H1 (cell line): ENCODE measurements at regions not wholly inside any gene's neighbourhood (a gene's known extent, or its start where the extent isn't known, plus 50 kb on each side); places are given as distances from the start of the nearest gene placed in this dataset.

Source experiments
- CTCF ChIA-PET: fragments of 300-600 bp; sonication (Branson Sonifier 250); formaldehyde crosslinking; loops from one replicate; lab custom pipeline; 2021; ENCODE audit not compliant: partially characterized antibody; lab: Charles Lee
- POLR2A ChIA-PET: fragments of 300-600 bp; sonication (Branson Sonifier 250); formaldehyde crosslinking; loops from one replicate; lab custom pipeline; 2021; ENCODE audit warnings: inconsistent platforms; ENCODE audit not compliant: partially characterized antibody; lab: Charles Lee
- DNase-seq, 2 experiments: peaks; one replicate each; pipeline versions ENCODE4 v3.0.0 to v3.0.0-alpha.2; 2010 to 2022; ENCODE audit warnings: low spot score in 2 of 2, low read depth in 1 of 2, mixed read lengths in 1 of 2
- FAIRE-seq: peaks from 2 replicates; lab custom pipeline; 2011; peaks lifted over from hg19 to GRCh38; lab: Jason Lieb, UNC
- H2AFZ ChIP-seq: 2 replicates; pipeline ENCODE4 v1.8.1; 2012; ENCODE audit warnings: low read length, inconsistent platforms
- H2AK5ac ChIP-seq: 2 replicates; pipeline ENCODE4 v1.6.1; 2013; ENCODE audit warnings: low read depth, low read length
- H2BK120ac ChIP-seq: replicated peaks from 2 replicates; pipeline ENCODE3; 2013; ENCODE audit warnings: low read depth, low read length, inconsistent platforms
- H2BK12ac ChIP-seq: 2 replicates; pipeline ENCODE4 v1.6.1; 2013; ENCODE audit warnings: low read depth, low read length
- H2BK15ac ChIP-seq: 2 replicates; pipeline ENCODE4 v1.6.1; 2013; ENCODE audit warnings: low read length
- H2BK20ac ChIP-seq: 2 replicates; pipeline ENCODE4 v1.6.1; 2013; ENCODE audit warnings: low read length
- H2BK5ac ChIP-seq: 2 replicates; pipeline ENCODE4 v1.6.1; 2013; ENCODE audit warnings: low read depth, low read length
- H3K14ac ChIP-seq: 2 replicates; pipeline ENCODE4 v1.6.1; 2013; ENCODE audit warnings: inconsistent platforms; ENCODE audit not compliant: insufficient read length
- H3K18ac ChIP-seq: 2 replicates; pipeline ENCODE4 v1.6.1; 2013; ENCODE audit warnings: low read length; ENCODE audit errors: extremely low read depth
- H3K23ac ChIP-seq: 2 replicates; pipeline ENCODE4 v1.6.1; 2013; ENCODE audit warnings: inconsistent platforms; ENCODE audit not compliant: insufficient read length
- H3K23me2 ChIP-seq: 2 replicates; pipeline ENCODE4 v1.6.1; 2013; ENCODE audit warnings: low read depth, low read length
- H3K27ac ChIP-seq: 2 replicates; pipeline ENCODE4 v1.6.1; 2011; ENCODE audit warnings: low read depth, low read length, inconsistent platforms
- H3K27me3 ChIP-seq, 4 experiments: replicated peaks in 1 of 4; 1 replicate in 1 of 4; 2 replicates in 3 of 4; pipeline versions ENCODE4 v1.6.1 to v1.8.1; 2011 to 2013; ENCODE audit warnings: low read length in 3 of 4, mild to moderate bottlenecking in 3 of 4, inconsistent platforms in 2 of 4, mixed read lengths in 2 of 4, moderate library complexity in 1 of 4; ENCODE audit not compliant: control insufficient read depth in 3 of 4, insufficient read depth in 3 of 4; ENCODE audit errors: extremely low read depth in 1 of 4
- H3K36me3 ChIP-seq, 4 experiments: 2 replicates each; pipeline versions ENCODE4 v1.6.1 to v1.8.1; 2011 to 2013; ENCODE audit warnings: mild to moderate bottlenecking in 4 of 4, low read length in 3 of 4, moderate library complexity in 2 of 4, control low read depth in 1 of 4, inconsistent platforms in 1 of 4; ENCODE audit not compliant: insufficient read depth in 4 of 4, control insufficient read depth in 2 of 4
- H3K4ac ChIP-seq: replicated peaks from 2 replicates; pipeline ENCODE3; 2013; ENCODE audit warnings: low read length, low read depth, mixed read lengths, inconsistent platforms; ENCODE audit not compliant: insufficient read length
- H3K4me1 ChIP-seq, 4 experiments: replicated peaks in 1 of 4; 1 replicate in 1 of 4; 2 replicates in 3 of 4; pipeline versions ENCODE4 v1.6.1 to v1.8.1; 2011 to 2013; ENCODE audit warnings: low read length in 3 of 4, inconsistent platforms in 2 of 4, mixed read lengths in 1 of 4; ENCODE audit not compliant: insufficient read depth in 4 of 4, control insufficient read depth in 3 of 4
- H3K4me2 ChIP-seq, 2 experiments: 2 replicates each; pipeline versions ENCODE4 v1.6.1 to v1.8.1; 2011 to 2013; ENCODE audit warnings: low read depth in 2 of 2, low read length in 2 of 2, control low read depth in 1 of 2, inconsistent platforms in 1 of 2, mild to moderate bottlenecking in 1 of 2; ENCODE audit not compliant: insufficient read depth in 1 of 2
- H3K4me3 ChIP-seq, 4 experiments: fragments of 200-600, 300-600 bp in 1 of 4; sonication (generic), shearing (Covaris generic), sonication (Bioruptor Twin) in 1 of 4; 2 replicates each; pipeline versions ENCODE4 v1.5.1 to v1.8.1; 2011 to 2016; ENCODE audit warnings: low read length in 4 of 4, low read depth in 3 of 4, control low read depth in 2 of 4, inconsistent platforms in 2 of 4, mild to moderate bottlenecking in 2 of 4, mixed read lengths in 1 of 4, moderate library complexity in 1 of 4; ENCODE audit not compliant: insufficient read depth in 2 of 4; ENCODE audit errors: extremely low read depth in 1 of 4
- H3K56ac ChIP-seq: replicated peaks from 2 replicates; pipeline ENCODE3; 2013; ENCODE audit warnings: low read depth, mild to moderate bottlenecking, mixed read lengths, low read length, inconsistent platforms; ENCODE audit not compliant: insufficient read length
- H3K79me1 ChIP-seq: 2 replicates; pipeline ENCODE4 v1.6.1; 2013; ENCODE audit warnings: low read depth, low read length, control low read depth
- H3K79me2 ChIP-seq, 2 experiments: 2 replicates each; pipeline versions ENCODE4 v1.6.1 to v1.8.1; 2012 to 2013; ENCODE audit warnings: low read length in 2 of 2, mild to moderate bottlenecking in 2 of 2, inconsistent platforms in 1 of 2; ENCODE audit not compliant: insufficient read depth in 2 of 2, control insufficient read depth in 1 of 2
- H3K9ac ChIP-seq, 4 experiments: replicated peaks in 1 of 4; 1 replicate in 1 of 4; 2 replicates in 3 of 4; pipeline versions ENCODE4 v1.6.1 to v1.8.1; 2011 to 2013; ENCODE audit warnings: low read depth in 3 of 4, low read length in 3 of 4, control low read depth in 2 of 4, mild to moderate bottlenecking in 2 of 4, moderate library complexity in 2 of 4, inconsistent platforms in 1 of 4; ENCODE audit errors: extremely low read depth in 1 of 4
- H3K9me3 ChIP-seq, 2 experiments: 2 replicates each; pipeline versions ENCODE4 v1.6.1 to v1.8.1; 2012 to 2013; ENCODE audit warnings: mild to moderate bottlenecking in 2 of 2, moderate library complexity in 2 of 2, control low read depth in 1 of 2, inconsistent platforms in 1 of 2, low read depth in 1 of 2, low read length in 1 of 2, mixed read lengths in 1 of 2; ENCODE audit not compliant: insufficient read depth in 2 of 2
- H4K20me1 ChIP-seq, 2 experiments: replicated peaks in 1 of 2; 2 replicates each; pipeline versions ENCODE3 to v1.8.1; 2011 to 2013; ENCODE audit warnings: inconsistent platforms in 2 of 2, low read length in 2 of 2, mild to moderate bottlenecking in 1 of 2; ENCODE audit not compliant: insufficient read depth in 2 of 2, control insufficient read depth in 1 of 2
- H4K5ac ChIP-seq: 2 replicates; pipeline ENCODE4 v1.6.1; 2013; ENCODE audit warnings: low read length, low read depth, mixed read lengths, inconsistent platforms; ENCODE audit not compliant: insufficient read length
- H4K8ac ChIP-seq: 2 replicates; pipeline ENCODE4 v1.8.0; 2013; ENCODE audit warnings: mild to moderate bottlenecking, moderate library complexity, low read length, inconsistent platforms; ENCODE audit not compliant: insufficient read depth; ENCODE audit errors: extremely low read depth
- H4K91ac ChIP-seq: replicated peaks from 2 replicates; pipeline ENCODE3; 2013; ENCODE audit warnings: low read length, mixed read lengths, inconsistent platforms; ENCODE audit not compliant: insufficient read length
- BCL11A ChIP-seq, 2 experiments: IDR thresholded peaks; one replicate each; pipeline ENCODE4 v1.6.1; 2011; ENCODE audit warnings: low read depth in 2 of 2, low read length in 2 of 2, mild to moderate bottlenecking in 2 of 2
- CEBPB ChIP-seq: IDR thresholded peaks from 2 replicates; pipeline ENCODE4 v1.6.1; 2012; ENCODE audit warnings: low read depth, low read length
- E2F6 ChIP-seq: IDR thresholded peaks from 2 replicates; pipeline ENCODE4 v1.6.1; 2012; ENCODE audit warnings: inconsistent platforms
- JUN ChIP-seq: IDR thresholded peaks from 2 replicates; pipeline ENCODE4 v1.6.1; 2011; ENCODE audit warnings: low read depth, mild to moderate bottlenecking, improper control_type of control experiment, low read length
- MAFK ChIP-seq: IDR thresholded peaks from 2 replicates; pipeline ENCODE4 v1.6.1; 2012; ENCODE audit warnings: low read depth, mild to moderate bottlenecking, improper control_type of control experiment, low read length
- POLR2AphosphoS5 ChIP-seq: IDR thresholded peaks from 2 replicates; pipeline ENCODE4 v1.6.1; 2011; ENCODE audit warnings: low read depth, low read length
- RFX5 ChIP-seq: IDR thresholded peaks from 2 replicates; pipeline ENCODE4 v1.6.1; 2011; ENCODE audit warnings: low read depth, low read length, improper control_type of control experiment, borderline replicate concordance
- TBP ChIP-seq: IDR thresholded peaks from 2 replicates; pipeline ENCODE4 v1.6.1; 2011; ENCODE audit warnings: low read depth, low read length, improper control_type of control experiment
- TEAD4 ChIP-seq: IDR thresholded peaks from 2 replicates; pipeline ENCODE4 v1.6.1; 2012; ENCODE audit warnings: low read depth, low read length, inconsistent platforms, mixed read lengths
- USF2 ChIP-seq: IDR thresholded peaks from 2 replicates; pipeline ENCODE4 v1.6.1; 2011; ENCODE audit warnings: low read length, improper control_type of control experiment
- ZNF274 ChIP-seq: IDR thresholded peaks from 2 replicates; pipeline ENCODE4 v1.7.0; 2012; ENCODE audit warnings: low read length, borderline replicate concordance; ENCODE audit errors: extremely low read depth
- WGBS, 2 experiments: shearing (Covaris generic) in 1 of 2; methylation state at CpG; one replicate each; pipeline versions ENCODE4 v1.1.6 to v1.1.7; 2013 to 2015; ENCODE audit warnings: low lambda C conversion rate in 2 of 2, mixed read lengths in 2 of 2, inconsistent platforms in 1 of 2, low coverage in 1 of 2, missing lambda C conversion rate in 1 of 2; ENCODE audit not compliant: insufficient replicate concordance in 2 of 2, insufficient coverage in 1 of 2, insufficient read length in 1 of 2; ENCODE audit errors: extremely low coverage in 1 of 2, missing lambda C conversion rate in 1 of 2; 5-methylcytosine and 5-hydroxymethylcytosine counted together

GRCh38 chr3:96354106-96354505, 460.3 kb upstream of the EPHA6 start:
- H2AK5ac ChIP-seq: no peak overlapping the region
- no peak overlapping the region for H3K9ac ChIP-seq
- ChIA-PET CTCF (interaction anchor here (0.6 kb wide), 1 partner anchor 757 kb away, joined by 3 read pairs; no protein-coding TSS in a partner anchor), POLR2A (no interaction called here)
- no peaks in the 10 kb centered on the region for H3K9me3 ChIP-seq
- no peak overlapping the region for H2BK5ac ChIP-seq
- no peak overlapping the region for H3K18ac ChIP-seq
- H4K5ac ChIP-seq: no peak overlapping the region
- no peak overlapping the region for H4K8ac ChIP-seq
- no peak for TF ChIP-seq RFX5
- TF ChIP-seq USF2: no peak
- TF ChIP-seq TBP: no peak
- TF ChIP-seq MAFK: no peak
- no peak for TF ChIP-seq ZNF274
- no peak for TF ChIP-seq CEBPB
- TF ChIP-seq TEAD4: no peak
- no peak for TF ChIP-seq BCL11A (IDR thresholded peaks at IDR 0.05; ENCODE audit: low read depth in 2 of 2, low read length in 2 of 2)
- no peak for TF ChIP-seq JUN
- no peak for TF ChIP-seq E2F6
- TF ChIP-seq POLR2AphosphoS5: no peak
- no peak overlapping the region for H2BK120ac ChIP-seq
- H3K4me1 ChIP-seq: no peaks in the 10 kb centered on the region
- H3K14ac ChIP-seq: no peak overlapping the region
- H2BK12ac ChIP-seq: no peak overlapping the region
- H4K91ac ChIP-seq: no peak overlapping the region
- H2BK20ac ChIP-seq: no peak overlapping the region
- H3K4me2 ChIP-seq: no peak overlapping the region
- H2BK15ac ChIP-seq: no peak overlapping the region
- H3K79me2 ChIP-seq: no peaks in the 10 kb centered on the region
- H4K20me1 ChIP-seq: no peaks in the 10 kb centered on the region
- no peak overlapping the region for H3K4me3 ChIP-seq
- H3K23me2 ChIP-seq: no peaks in the 10 kb centered on the region
- H3K27ac ChIP-seq: no peak overlapping the region
- no peak overlapping the region for H3K23ac ChIP-seq
- H2AFZ ChIP-seq: no peak overlapping the region
- no peak overlapping the region for H3K4ac ChIP-seq
- H3K79me1 ChIP-seq: no peaks in the 10 kb centered on the region
- FAIRE-seq (no peak), DNase-seq (no peak)
- 92% methylated on average over 2 of the region's 2 CpGs; no CpG with 5 or more reads in 1 of the 2 experiments for WGBS, 2 experiments
- no peaks in the 10 kb centered on the region for H3K36me3 ChIP-seq
- H3K27me3 ChIP-seq: no peaks in the 10 kb centered on the region
- no peak overlapping the region for H3K56ac ChIP-seq
